Activated B cell treated with CpG ODN at 0.5 μM for 24 hours (primary cell): ENCODE measurements at regions not wholly inside any gene's neighbourhood (a gene's known extent, or its start where the extent isn't known, plus 50 kb on each side); places are given as distances from the start of the nearest gene placed in this dataset.

Experiments
- ATAC-seq: fragments of 200-7000 bp; cut with Tn5 transposase; one replicate; pipeline ENCODE4 v1.10.0; 2021; ENCODE audit warnings: low read depth, mild to moderate bottlenecking, moderate library complexity
- CTCF ChIA-PET: fragments of 350-600 bp; sonication (Branson Sonifier 250); formaldehyde crosslinking; loops from one replicate; lab custom pipeline; 2021; ENCODE audit warnings: antibody characterized with exemption; lab: Charles Lee
- POLR2A ChIA-PET: fragments of 350-600 bp; sonication (Branson Sonifier 250); formaldehyde crosslinking; loops from one replicate; lab custom pipeline; 2021; ENCODE audit warnings: antibody characterized with exemption; lab: Charles Lee
- DNase-seq: peaks from one replicate; pipeline ENCODE4 v3.0.0; 2022
- H3K27ac Mint-ChIP-seq: one replicate; pipeline ENCODE4 v1.8.0; 2020; ENCODE audit warnings: mixed read lengths
- H3K27me3 Mint-ChIP-seq: one replicate; pipeline ENCODE4 v1.8.0; 2021; ENCODE audit warnings: mixed read lengths
- H3K36me3 Mint-ChIP-seq: one replicate; pipeline ENCODE4 v1.8.0; 2021; ENCODE audit warnings: low read depth, mixed read lengths
- H3K4me1 Mint-ChIP-seq: one replicate; pipeline ENCODE4 v1.8.0; 2021; ENCODE audit warnings: mixed read lengths
- H3K4me3 Mint-ChIP-seq: one replicate; pipeline ENCODE4 v1.8.0; 2020; ENCODE audit warnings: mild to moderate bottlenecking, mixed read lengths
- H3K9me3 Mint-ChIP-seq: one replicate; pipeline ENCODE4 v1.8.0; 2020; ENCODE audit warnings: mixed read lengths
- CTCF ChIP-seq: fragments of 200-600 bp; IDR thresholded peaks from one replicate; pipeline ENCODE4 v1.8.0; 2022; ENCODE audit warnings: antibody characterized with exemption, mild to moderate bottlenecking
- intact Hi-C: fragments of 100-400 bp; cut with micrococcal nuclease; formaldehyde crosslinking; loops from one replicate; pipeline ENCODE4 v1.15.1; 2024

- Mint-ChIP-seq H3K9me3 (peaks cover 5% of the 10 kb centered on the region), H3K36me3 (no peaks in the 10 kb centered on the region), H3K27me3 (no peaks in the 10 kb centered on the region), H3K4me3 (no peak overlapping the region), H3K27ac (no peak overlapping the region), H3K4me1 (no peaks in the 10 kb centered on the region)
- POLR2A ChIA-PET: no interaction called here
- ATAC-seq: no peak
- no peak for DNase-seq
- CTCF ChIA-PET: no interaction called here
- TF ChIP-seq CTCF: no peak
- intact Hi-C loops: no loop called here
Observed at GRCh38 chr6:50240986-50241385, 191.3 kb upstream of the DEFB112 start.

- DNase-seq: no peak
- ATAC-seq: no peak
- H3K36me3 Mint-ChIP-seq: no peaks in the 10 kb centered on the region
- ChIA-PET POLR2A (no interaction called here), CTCF (no interaction called here)
- no peak overlapping the region for H3K4me3 Mint-ChIP-seq
- no peaks in the 10 kb centered on the region for H3K4me1 Mint-ChIP-seq
- peaks cover 5% of the 10 kb centered on the region for H3K9me3 Mint-ChIP-seq
- no peak overlapping the region for H3K27ac Mint-ChIP-seq
- no peaks in the 10 kb centered on the region for H3K27me3 Mint-ChIP-seq
- no peak for TF ChIP-seq CTCF
- intact Hi-C loops: no loop called here
Observed at GRCh38 chr6:50249493-50249892, 199.8 kb upstream of the DEFB112 start.

- ATAC-seq (no peak), DNase-seq (no peak)
- intact Hi-C loops: no loop called here
- TF ChIP-seq CTCF: no peak
- Mint-ChIP-seq H3K4me1 (no peaks in the 10 kb centered on the region), H3K4me3 (no peak overlapping the region), H3K9me3 (peaks cover 3% of the 10 kb centered on the region), H3K27me3 (no peaks in the 10 kb centered on the region), H3K27ac (no peak overlapping the region), H3K36me3 (no peaks in the 10 kb centered on the region)
- CTCF ChIA-PET: no interaction called here
- POLR2A ChIA-PET: no interaction called here
Observed at GRCh38 chr6:50257322-50257721, 207.6 kb upstream of the DEFB112 start.

DNA sequence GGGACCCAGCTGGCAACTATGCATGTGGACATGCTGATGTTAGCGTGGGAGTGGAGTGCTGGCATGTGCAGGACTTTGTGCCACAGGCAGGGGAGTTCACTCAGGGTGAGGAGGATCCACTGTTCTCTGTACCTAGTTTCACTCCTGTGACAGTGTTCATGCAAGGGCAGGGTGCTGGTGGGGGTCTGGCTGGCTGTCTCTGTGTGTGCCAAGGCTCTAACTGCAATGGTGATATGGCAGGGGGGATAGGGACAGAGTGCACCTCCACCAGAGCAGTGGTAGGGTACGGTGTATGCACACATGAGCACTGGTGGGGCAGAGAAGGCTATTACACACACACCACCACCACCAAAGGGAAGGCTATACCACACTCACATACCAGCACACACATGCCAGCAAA, 210.2 kb upstream of the DEFB112 start:
- no peak for DNase-seq
- H3K36me3 Mint-ChIP-seq: no peaks in the 10 kb centered on the region
- CTCF ChIA-PET: no interaction called here
- POLR2A ChIA-PET: no interaction called here
- peaks cover 3% of the 10 kb centered on the region for H3K9me3 Mint-ChIP-seq
- no peak for TF ChIP-seq CTCF
- H3K4me1 Mint-ChIP-seq: no peaks in the 10 kb centered on the region
- H3K4me3 Mint-ChIP-seq: no peak overlapping the region
- ATAC-seq: no peak
- H3K27me3 Mint-ChIP-seq: no peaks in the 10 kb centered on the region
- intact Hi-C loops: no loop called here
- H3K27ac Mint-ChIP-seq: no peak overlapping the region

GRCh38 chr6:50264995-50265571, 215.4 kb upstream of the DEFB112 start:
- Mint-ChIP-seq H3K4me3 (no peak overlapping the region), H3K36me3 (no peaks in the 10 kb centered on the region), H3K27ac (no peak overlapping the region), H3K9me3 (peaks cover 5% of the 10 kb centered on the region), H3K27me3 (no peaks in the 10 kb centered on the region), H3K4me1 (no peaks in the 10 kb centered on the region)
- intact Hi-C loops: no loop called here
- no peak for DNase-seq
- POLR2A ChIA-PET: no interaction called here
- no peak for TF ChIP-seq CTCF
- ATAC-seq: no peak
- CTCF ChIA-PET: no interaction called here
